Transverse colon (tissue), 4 donors: ENCODE measurements at regions not wholly inside any gene's neighbourhood (a gene's known extent, or its start where the extent isn't known, plus 50 kb on each side); places are given as distances from the start of the nearest gene placed in this dataset.

Experiments used
- DNase-seq: peaks from one replicate; pipeline ENCODE4 v3.0.0-alpha.2; 2019
- H3K27ac ChIP-seq, 4 donors: fragments of 200-600 bp; sonication (generic); 2 replicates each; pipeline ENCODE4 v1.5.1; 2016 to 2018; ENCODE audit warnings: inconsistent platforms in 4 of 4
- H3K27me3 ChIP-seq: fragments of 200-600 bp; sonication (generic); 2 replicates; pipeline ENCODE4 v1.5.1; 2017; ENCODE audit warnings: inconsistent platforms
- H3K36me3 ChIP-seq, 4 donors: fragments of 200-600 bp; sonication (generic); 2 replicates each; pipeline ENCODE4 v1.5.1; 2017 to 2019; ENCODE audit warnings: inconsistent platforms in 4 of 4
- H3K4me1 ChIP-seq, 4 donors: fragments of 200-600 bp; sonication (generic); 2 replicates each; pipeline ENCODE4 v1.5.1; 2017 to 2020; ENCODE audit warnings: inconsistent platforms in 4 of 4
- H3K4me3 ChIP-seq, 4 donors: fragments of 200-600 bp; sonication (generic); 1 replicate in 1 of 4; 2 replicates in 3 of 4; pipeline versions ENCODE4 v1.5.1 to v1.6.1; 2017 to 2019; ENCODE audit warnings: inconsistent platforms in 4 of 4
- H3K9me3 ChIP-seq, 2 donors: fragments of 200-600 bp; sonication (generic); 2 replicates each; pipeline ENCODE4 v1.5.1; 2017 to 2019; ENCODE audit warnings: inconsistent platforms in 2 of 2
- EP300 ChIP-seq: sonication (generic); formaldehyde crosslinking; IDR thresholded peaks from one replicate; pipeline ENCODE4 v1.6.1; 2017; ENCODE audit warnings: antibody characterized with exemption, low read depth
- POLR2A ChIP-seq: fragments of 450-650 bp; IDR thresholded peaks from one replicate; pipeline ENCODE4 v1.6.1; 2016; ENCODE audit warnings: antibody characterized with exemption, mild to moderate bottlenecking, moderate library complexity
- POLR2AphosphoS5 ChIP-seq, 3 donors: sonication (generic); formaldehyde crosslinking; IDR thresholded peaks; one replicate each; pipeline ENCODE4 v1.6.1; 2016; ENCODE audit warnings: antibody characterized with exemption in 3 of 3
- WGBS, 2 donors: methylation state at CpG; one replicate each; pipeline ENCODE4 v1.1.5; 2018; ENCODE audit warnings: low coverage in 1 of 2; 5-methylcytosine and 5-hydroxymethylcytosine counted together
- in situ Hi-C, 4 donors: fragments of 200-750 bp; cut with MboI; loops; one replicate each; pipeline versions ENCODE4 v1.15.0 to v1.15.1; 2017; ENCODE audit warnings: low sequenced_read_pairs in 3 of 4, low pct_ligation_motif_present in 1 of 4, low pct_unique_long_range_greater_than_20kb in 1 of 4
- intact Hi-C: fragments of 100-400 bp; cut with DNase I; formaldehyde crosslinking; loops from one replicate; pipeline ENCODE4 v1.15.1; 2023; ENCODE audit warnings: low total_unique reads
- TF ChIP-seq, protein P1 (sequence below), 5 experiments: fragments of 200-600 bp in 3 of 5; fragments of 450-650 bp in 2 of 5; sonication (generic) in 3 of 5; IDR thresholded peaks; 1 replicate in 2 of 5; 2 replicates in 3 of 5; pipeline ENCODE4 v1.5.1; 2016 to 2017; ENCODE audit warnings: antibody characterized with exemption in 5 of 5, inconsistent platforms in 3 of 5, mild to moderate bottlenecking in 2 of 5, moderate library complexity in 1 of 5

DNA sequence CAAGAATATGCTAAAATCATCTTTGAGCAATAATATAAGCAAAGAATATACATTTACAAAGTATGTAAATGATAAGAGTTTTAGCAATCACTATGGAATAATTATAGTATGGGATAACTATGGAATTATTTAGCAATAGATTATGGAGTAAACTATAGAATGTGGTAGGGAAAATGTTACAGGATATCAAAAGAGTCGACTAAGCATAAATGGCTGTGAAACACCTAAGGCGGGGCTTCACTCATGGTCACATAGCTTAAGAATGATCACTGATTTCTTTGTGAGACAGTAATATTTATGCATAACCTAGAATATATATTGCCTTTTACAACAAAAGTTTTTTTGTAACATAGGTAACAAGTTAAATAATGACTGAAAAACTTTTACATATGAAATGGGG lies 2049.7 kb downstream of the ARAP2 start:
- H3K9me3 ChIP-seq, result no peaks in the 10 kb centered on the region
- no peak overlapping the region for H3K27ac ChIP-seq
- TF ChIP-seq, protein P1, sequence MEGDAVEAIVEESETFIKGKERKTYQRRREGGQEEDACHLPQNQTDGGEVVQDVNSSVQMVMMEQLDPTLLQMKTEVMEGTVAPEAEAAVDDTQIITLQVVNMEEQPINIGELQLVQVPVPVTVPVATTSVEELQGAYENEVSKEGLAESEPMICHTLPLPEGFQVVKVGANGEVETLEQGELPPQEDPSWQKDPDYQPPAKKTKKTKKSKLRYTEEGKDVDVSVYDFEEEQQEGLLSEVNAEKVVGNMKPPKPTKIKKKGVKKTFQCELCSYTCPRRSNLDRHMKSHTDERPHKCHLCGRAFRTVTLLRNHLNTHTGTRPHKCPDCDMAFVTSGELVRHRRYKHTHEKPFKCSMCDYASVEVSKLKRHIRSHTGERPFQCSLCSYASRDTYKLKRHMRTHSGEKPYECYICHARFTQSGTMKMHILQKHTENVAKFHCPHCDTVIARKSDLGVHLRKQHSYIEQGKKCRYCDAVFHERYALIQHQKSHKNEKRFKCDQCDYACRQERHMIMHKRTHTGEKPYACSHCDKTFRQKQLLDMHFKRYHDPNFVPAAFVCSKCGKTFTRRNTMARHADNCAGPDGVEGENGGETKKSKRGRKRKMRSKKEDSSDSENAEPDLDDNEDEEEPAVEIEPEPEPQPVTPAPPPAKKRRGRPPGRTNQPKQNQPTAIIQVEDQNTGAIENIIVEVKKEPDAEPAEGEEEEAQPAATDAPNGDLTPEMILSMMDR (IDR thresholded peaks at IDR 0.05), result no peak
- TF ChIP-seq POLR2A (no peak), EP300 (no peak), POLR2AphosphoS5 (IDR thresholded peaks at IDR 0.05) (no peak)
- no peaks in the 10 kb centered on the region for H3K27me3 ChIP-seq
- no peak for DNase-seq
- no peaks in the 10 kb centered on the region for H3K36me3 ChIP-seq
- intact Hi-C loops (no loop called here), in situ Hi-C loops (no loop called here)
- H3K4me1 ChIP-seq, result no peaks in the 10 kb centered on the region
- H3K4me3 ChIP-seq, result no peak overlapping the region
- 87 to 91% methylated on average over 2 of the region's 2 CpGs for WGBS, 2 donors

- intact Hi-C loops, result no loop called here
- Histone ChIP-seq H3K9me3 (no peaks in the 10 kb centered on the region), H3K4me3 (no peak overlapping the region), H3K27ac (no peak overlapping the region), H3K36me3 (no peaks in the 10 kb centered on the region), H3K27me3 (no peaks in the 10 kb centered on the region), H3K4me1 (no peaks in the 10 kb centered on the region)
- 53 to 68% methylated on average over 2 of the region's 2 CpGs for WGBS, 2 donors
- in situ Hi-C loops, result no loop called here
- no peak for TF ChIP-seq POLR2AphosphoS5 (IDR thresholded peaks at IDR 0.05)
- no peak for TF ChIP-seq EP300
- no peak for TF ChIP-seq POLR2A
- TF ChIP-seq, protein P1 (IDR thresholded peaks at IDR 0.05), result no peak
- no peak for DNase-seq
These were observed 2047.9 kb downstream of the ARAP2 start for GRCh38 chr4:34196375-34196774.

GRCh38 chr4:34198966-34199365 lies 2045.3 kb downstream of the ARAP2 start:
- no peaks in the 10 kb centered on the region for H3K36me3 ChIP-seq
- WGBS, 2 donors, result 83 to 84% methylated on average over 1 of the region's 1 CpG
- intact Hi-C loops (no loop called here), in situ Hi-C loops (no loop called here)
- H3K4me3 ChIP-seq, result no peak overlapping the region
- no peak overlapping the region for H3K27ac ChIP-seq
- no peaks in the 10 kb centered on the region for H3K27me3 ChIP-seq
- TF ChIP-seq, protein P1 (IDR thresholded peaks at IDR 0.05), result no peak
- TF ChIP-seq POLR2A (no peak), EP300 (no peak), POLR2AphosphoS5 (IDR thresholded peaks at IDR 0.05) (no peak)
- H3K9me3 ChIP-seq, result no peaks in the 10 kb centered on the region
- no peaks in the 10 kb centered on the region for H3K4me1 ChIP-seq
- DNase-seq, result no peak

DNA sequence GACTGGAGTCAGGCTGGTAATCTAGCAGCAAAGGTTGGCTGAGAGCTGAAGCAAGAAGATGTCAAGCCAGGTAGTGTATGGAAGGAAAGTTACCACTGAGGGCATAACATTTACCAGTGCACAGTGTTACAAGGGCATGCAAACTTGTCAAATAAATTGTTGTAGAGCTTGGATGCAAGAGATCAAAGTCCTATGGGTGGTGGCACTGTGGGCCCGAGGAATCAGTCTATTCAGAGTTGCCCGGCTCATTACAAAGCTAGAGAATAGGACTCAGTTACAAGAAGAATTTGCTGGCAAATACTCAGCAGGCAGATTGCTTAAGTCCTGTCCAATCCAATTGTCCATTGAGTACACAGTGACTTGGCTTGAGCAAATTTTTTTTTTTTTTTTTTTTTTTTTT lies 2043.8 kb downstream of the ARAP2 start:
- Histone ChIP-seq H3K27me3 (no peaks in the 10 kb centered on the region), H3K4me1 (no peaks in the 10 kb centered on the region), H3K27ac (no peak overlapping the region), H3K9me3 (no peaks in the 10 kb centered on the region), H3K36me3 (no peaks in the 10 kb centered on the region), H3K4me3 (no peak overlapping the region)
- in situ Hi-C loops (no loop called here), intact Hi-C loops (no loop called here)
- 83 to 94% methylated on average over 2 of the region's 2 CpGs for WGBS, 2 donors
- DNase-seq, result no peak
- TF ChIP-seq POLR2AphosphoS5 (IDR thresholded peaks at IDR 0.05), result no peak
- no peak for TF ChIP-seq EP300
- TF ChIP-seq, protein P1 (IDR thresholded peaks at IDR 0.05), result no peak
- TF ChIP-seq POLR2A, result no peak
